ENCODE measurements at regions not wholly inside any gene's neighbourhood (a gene's known extent, or its start where the extent isn't known, plus 50 kb on each side); places are given as distances from the start of the nearest gene placed in this dataset.

- Histone ChIP-seq H3K27me3 (ENCODE audit: control insufficient read depth, insufficient read depth, low read length) (no peaks in the 10 kb centered on the region), H3K36me3 (ENCODE audit: control insufficient read depth, insufficient read depth, low read length) (no peaks in the 10 kb centered on the region), H3K4me1 (ENCODE audit: control insufficient read depth, insufficient read depth, low read length) (peaks cover 13% of the 10 kb centered on the region), H3K9ac (ENCODE audit: low read length) (no peak overlapping the region), H3K9me3 (ENCODE audit: control insufficient read depth, low read length) (no peaks in the 10 kb centered on the region), H3K4me3 (ENCODE audit: low read length) (no peak overlapping the region)
These were observed 166.4 kb upstream of the ZNF217 start for GRCh38 chr20:53760025-53760441.

- Histone ChIP-seq H3K9ac (ENCODE audit: low read length) (no peak overlapping the region), H3K9me3 (ENCODE audit: control insufficient read depth, low read length) (no peaks in the 10 kb centered on the region), H3K36me3 (ENCODE audit: control insufficient read depth, insufficient read depth, low read length) (no peaks in the 10 kb centered on the region), H3K4me1 (ENCODE audit: control insufficient read depth, insufficient read depth, low read length) (peaks cover 10% of the 10 kb centered on the region), H3K27me3 (ENCODE audit: control insufficient read depth, insufficient read depth, low read length) (no peaks in the 10 kb centered on the region), H3K4me3 (ENCODE audit: low read length) (no peak overlapping the region)
These were observed 163.9 kb upstream of the ZNF217 start for GRCh38 chr20:53757472-53757913.

- no peaks in the 10 kb centered on the region for H3K36me3 ChIP-seq (ENCODE audit: control insufficient read depth, insufficient read depth, low read length)
- H3K9ac ChIP-seq (ENCODE audit: low read length), result no peak overlapping the region
- H3K27me3 ChIP-seq (ENCODE audit: control insufficient read depth, insufficient read depth, low read length), result no peaks in the 10 kb centered on the region
- peaks cover 26% of the 10 kb centered on the region for H3K4me1 ChIP-seq (ENCODE audit: control insufficient read depth, insufficient read depth, low read length)
- no peaks in the 10 kb centered on the region for H3K9me3 ChIP-seq (ENCODE audit: control insufficient read depth, low read length)
- no peak overlapping the region for H3K4me3 ChIP-seq (ENCODE audit: low read length)
These were observed 162.3 kb upstream of the ZNF217 start for GRCh38 chr20:53755733-53756531.

- no peaks in the 10 kb centered on the region for H3K9me3 ChIP-seq (ENCODE audit: control insufficient read depth, low read length)
- peaks cover 29% of the 10 kb centered on the region for H3K4me1 ChIP-seq (ENCODE audit: control insufficient read depth, insufficient read depth, low read length)
- no peaks in the 10 kb centered on the region for H3K27me3 ChIP-seq (ENCODE audit: control insufficient read depth, insufficient read depth, low read length)
- no peak overlapping the region for H3K4me3 ChIP-seq (ENCODE audit: low read length)
- no peaks in the 10 kb centered on the region for H3K36me3 ChIP-seq (ENCODE audit: control insufficient read depth, insufficient read depth, low read length)
- H3K9ac ChIP-seq (ENCODE audit: low read length), result no peak overlapping the region
These were observed 160.3 kb upstream of the ZNF217 start for GRCh38 chr20:53753880-53754459.

- Histone ChIP-seq H3K9me3 (ENCODE audit: control insufficient read depth, low read length) (no peaks in the 10 kb centered on the region), H3K4me1 (ENCODE audit: control insufficient read depth, insufficient read depth, low read length) (peaks cover 29% of the 10 kb centered on the region), H3K27me3 (ENCODE audit: control insufficient read depth, insufficient read depth, low read length) (no peaks in the 10 kb centered on the region), H3K4me3 (ENCODE audit: low read length) (no peak overlapping the region), H3K9ac (ENCODE audit: low read length) (no peak overlapping the region), H3K36me3 (ENCODE audit: control insufficient read depth, insufficient read depth, low read length) (no peaks in the 10 kb centered on the region)
These were observed 159.6 kb upstream of the ZNF217 start for GRCh38 chr20:53752971-53753879.

- H3K4me1 ChIP-seq (ENCODE audit: control insufficient read depth, insufficient read depth, low read length), result peaks cover 29% of the 10 kb centered on the region
- no peaks in the 10 kb centered on the region for H3K36me3 ChIP-seq (ENCODE audit: control insufficient read depth, insufficient read depth, low read length)
- no peaks in the 10 kb centered on the region for H3K9me3 ChIP-seq (ENCODE audit: control insufficient read depth, low read length)
- H3K4me3 ChIP-seq (ENCODE audit: low read length), result no peak overlapping the region
- H3K27me3 ChIP-seq (ENCODE audit: control insufficient read depth, insufficient read depth, low read length), result no peaks in the 10 kb centered on the region
- peak overlapping the region; percentile 29 for H3K9ac ChIP-seq (ENCODE audit: low read length)
These were observed 158.9 kb upstream of the ZNF217 start for GRCh38 chr20:53752583-53752970.

- Histone ChIP-seq H3K36me3 (ENCODE audit: control insufficient read depth, insufficient read depth, low read length) (no peaks in the 10 kb centered on the region), H3K9me3 (ENCODE audit: control insufficient read depth, low read length) (no peaks in the 10 kb centered on the region), H3K9ac (ENCODE audit: low read length) (peak overlapping the region; percentile 29), H3K4me3 (ENCODE audit: low read length) (no peak overlapping the region), H3K27me3 (ENCODE audit: control insufficient read depth, insufficient read depth, low read length) (no peaks in the 10 kb centered on the region), H3K4me1 (ENCODE audit: control insufficient read depth, insufficient read depth, low read length) (peaks cover 29% of the 10 kb centered on the region)
These were observed 158.1 kb upstream of the ZNF217 start for GRCh38 chr20:53751620-53752318.

- Histone ChIP-seq H3K36me3 (ENCODE audit: control insufficient read depth, insufficient read depth, low read length) (no peaks in the 10 kb centered on the region), H3K4me1 (ENCODE audit: control insufficient read depth, insufficient read depth, low read length) (peaks cover 29% of the 10 kb centered on the region), H3K4me3 (ENCODE audit: low read length) (no peak overlapping the region), H3K9me3 (ENCODE audit: control insufficient read depth, low read length) (no peaks in the 10 kb centered on the region), H3K27me3 (ENCODE audit: control insufficient read depth, insufficient read depth, low read length) (no peaks in the 10 kb centered on the region), H3K9ac (ENCODE audit: low read length) (peak overlapping the region; percentile 29)
These were observed 157.4 kb upstream of the ZNF217 start for GRCh38 chr20:53750827-53751619.

- Histone ChIP-seq H3K27me3 (ENCODE audit: control insufficient read depth, insufficient read depth, low read length) (no peaks in the 10 kb centered on the region), H3K4me1 (ENCODE audit: control insufficient read depth, insufficient read depth, low read length) (peaks cover 29% of the 10 kb centered on the region), H3K36me3 (ENCODE audit: control insufficient read depth, insufficient read depth, low read length) (no peaks in the 10 kb centered on the region), H3K9me3 (ENCODE audit: control insufficient read depth, low read length) (no peaks in the 10 kb centered on the region), H3K9ac (ENCODE audit: low read length) (no peak overlapping the region), H3K4me3 (ENCODE audit: low read length) (no peak overlapping the region)
These were observed 155.9 kb upstream of the ZNF217 start for GRCh38 chr20:53749499-53749898.

GRCh38 chr20:53748821-53749421, 155.3 kb upstream of the ZNF217 start:
- Histone ChIP-seq H3K9ac (ENCODE audit: low read length) (no peak overlapping the region), H3K36me3 (ENCODE audit: control insufficient read depth, insufficient read depth, low read length) (no peaks in the 10 kb centered on the region), H3K4me3 (ENCODE audit: low read length) (no peak overlapping the region), H3K4me1 (ENCODE audit: control insufficient read depth, insufficient read depth, low read length) (peaks cover 29% of the 10 kb centered on the region), H3K27me3 (ENCODE audit: control insufficient read depth, insufficient read depth, low read length) (no peaks in the 10 kb centered on the region), H3K9me3 (ENCODE audit: control insufficient read depth, low read length) (no peaks in the 10 kb centered on the region)

GRCh38 chr20:53748176-53748575, 154.5 kb upstream of the ZNF217 start:
- Histone ChIP-seq H3K9me3 (ENCODE audit: control insufficient read depth, low read length) (no peaks in the 10 kb centered on the region), H3K36me3 (ENCODE audit: control insufficient read depth, insufficient read depth, low read length) (no peaks in the 10 kb centered on the region), H3K27me3 (ENCODE audit: control insufficient read depth, insufficient read depth, low read length) (no peaks in the 10 kb centered on the region), H3K9ac (ENCODE audit: low read length) (no peak overlapping the region), H3K4me3 (ENCODE audit: low read length) (no peak overlapping the region), H3K4me1 (ENCODE audit: control insufficient read depth, insufficient read depth, low read length) (peaks cover 26% of the 10 kb centered on the region)
